Thoracic aorta (tissue), 2 donors: ENCODE measurements at regions not wholly inside any gene's neighbourhood (a gene's known extent, or its start where the extent isn't known, plus 50 kb on each side); places are given as distances from the start of the nearest gene placed in this dataset.
"Not testable (repeated sequence)": the region's sequence is repeated elsewhere in the genome, so short reads cannot be mapped to it uniquely, and the experiment has no call there.

ENCODE experiments used
- ATAC-seq: fragments of 150-250 bp; one replicate; pipeline ENCODE4 v1.8.0; 2017; ENCODE audit warnings: low read depth; ENCODE audit not compliant: insufficient number of reproducible peaks, low FRiP score
- DNase-seq: peaks from one replicate; pipeline ENCODE4 v3.0.0-alpha.2; 2020; ENCODE audit warnings: low spot score
- H3K27ac ChIP-seq, 2 donors: fragments of 200-600 bp; sonication (generic); 1 replicate in 1 of 2; 2 replicates in 1 of 2; pipeline ENCODE4 v1.5.1; 2016; ENCODE audit warnings: mild to moderate bottlenecking in 2 of 2, moderate library complexity in 2 of 2
- H3K27me3 ChIP-seq: fragments of 200-600 bp; sonication (generic); replicated peaks from 2 replicates; pipeline ENCODE4 v1.6.0; 2016; ENCODE audit warnings: mild to moderate bottlenecking; ENCODE audit not compliant: insufficient read depth
- H3K36me3 ChIP-seq: fragments of 200-600 bp; sonication (generic); one replicate; pipeline ENCODE4 v1.5.1; 2016
- H3K4me1 ChIP-seq, 2 donors: fragments of 200-600 bp; sonication (generic); 1 replicate in 1 of 2; 2 replicates in 1 of 2; pipeline versions ENCODE4 v1.5.1 to v1.6.0; 2016; ENCODE audit warnings: low read depth in 2 of 2, mild to moderate bottlenecking in 1 of 2; ENCODE audit not compliant: control insufficient read depth in 1 of 2
- H3K4me3 ChIP-seq: fragments of 200-600 bp; sonication (generic); 2 replicates; pipeline ENCODE4 v1.5.1; 2016; ENCODE audit warnings: mild to moderate bottlenecking
- H3K9me3 ChIP-seq: fragments of 200-600 bp; sonication (generic); 2 replicates; pipeline ENCODE4 v1.5.1; 2016
- CTCF ChIP-seq: fragments of 200-600 bp; sonication (generic); IDR thresholded peaks from one replicate; pipeline ENCODE4 v1.5.1; 2019; ENCODE audit warnings: antibody characterized with exemption

- TF ChIP-seq CTCF = no peak
- H3K27ac ChIP-seq = no peak overlapping the region
- ATAC-seq (no peak), DNase-seq (no peak)
- no peaks in the 10 kb centered on the region for H3K36me3 ChIP-seq
- H3K4me1 ChIP-seq = no peaks in the 10 kb centered on the region
- H3K27me3 ChIP-seq = no peaks in the 10 kb centered on the region
- H3K9me3 ChIP-seq = no peaks in the 10 kb centered on the region
- no peak overlapping the region for H3K4me3 ChIP-seq
Measured at GRCh38 chr3:80350771-80351170, 583.0 kb upstream of the ROBO1 start.

- Histone ChIP-seq H3K4me1 (no peaks in the 10 kb centered on the region), H3K27ac (no peak overlapping the region), H3K36me3 (no peaks in the 10 kb centered on the region), H3K27me3 (no peaks in the 10 kb centered on the region), H3K4me3 (no peak overlapping the region), H3K9me3 (no peaks in the 10 kb centered on the region)
- TF ChIP-seq CTCF = no peak
- ATAC-seq (no peak), DNase-seq (no peak)
Measured at GRCh38 chr3:80338366-80338765, 570.6 kb upstream of the ROBO1 start.

GRCh38 chr3:80334534-80334933 is 566.7 kb upstream of the ROBO1 start:
- H3K27ac ChIP-seq = no peak overlapping the region
- H3K27me3 ChIP-seq = no peaks in the 10 kb centered on the region
- DNase-seq (no peak), ATAC-seq (no peak)
- no peak overlapping the region for H3K4me3 ChIP-seq
- H3K9me3 ChIP-seq = no peaks in the 10 kb centered on the region
- TF ChIP-seq CTCF = no peak
- H3K36me3 ChIP-seq = no peaks in the 10 kb centered on the region
- H3K4me1 ChIP-seq = no peaks in the 10 kb centered on the region

GRCh38 chr3:80331494-80332170 is 563.8 kb upstream of the ROBO1 start:
- Histone ChIP-seq H3K9me3 (no peaks in the 10 kb centered on the region), H3K27me3 (no peaks in the 10 kb centered on the region), H3K4me1 (no peaks in the 10 kb centered on the region), H3K27ac (no peak overlapping the region), H3K36me3 (no peaks in the 10 kb centered on the region), H3K4me3 (no peak overlapping the region)
- DNase-seq (no peak), ATAC-seq (no peak)
- TF ChIP-seq CTCF = no peak

- H3K27ac ChIP-seq, H3K4me3 ChIP-seq, H3K36me3 ChIP-seq, DNase-seq, H3K27me3 ChIP-seq, H3K4me1 ChIP-seq, ATAC-seq, H3K9me3 ChIP-seq: not testable (repeated sequence)
Measured at GRCh38 chr3:80314541-80314940, 546.7 kb upstream of the ROBO1 start.

GRCh38 chr3:80308637-80309036 is 540.8 kb upstream of the ROBO1 start:
- Histone ChIP-seq H3K4me1 (no peaks in the 10 kb centered on the region), H3K9me3 (no peaks in the 10 kb centered on the region), H3K36me3 (no peaks in the 10 kb centered on the region), H3K27ac (no peak overlapping the region), H3K27me3 (no peaks in the 10 kb centered on the region), H3K4me3 (no peak overlapping the region)
- no peak for DNase-seq
- TF ChIP-seq CTCF = no peak
- ATAC-seq = no peak
